Prostate gland (tissue), 2 donors: ENCODE measurements at regions not wholly inside any gene's neighbourhood (a gene's known extent, or its start where the extent isn't known, plus 50 kb on each side); places are given as distances from the start of the nearest gene placed in this dataset.
"Not testable (repeated sequence)": the region's sequence is repeated elsewhere in the genome, so short reads cannot be mapped to it uniquely, and the experiment has no call there.

Experiments
- DNase-seq: peaks from one replicate; pipeline ENCODE4 v3.0.0-alpha.2; 2019; ENCODE audit warnings: low spot score
- H3K27ac ChIP-seq, 2 donors: fragments of 200-600 bp; sonication (generic); 2 replicates each; pipeline ENCODE4 v1.5.1; 2017 to 2019
- H3K27me3 ChIP-seq: fragments of 200-600 bp; sonication (generic); replicated peaks from 2 replicates; pipeline ENCODE4 v1.5.1; 2019; ENCODE audit not compliant: insufficient read depth
- H3K36me3 ChIP-seq, 2 donors: fragments of 200-600 bp; sonication (generic); 1 replicate in 1 of 2; 2 replicates in 1 of 2; pipeline versions ENCODE4 v1.5.1 to v1.8.1; 2017 to 2019
- H3K4me1 ChIP-seq: fragments of 200-600 bp; sonication (generic); replicated peaks from 2 replicates; pipeline ENCODE4 v1.5.1; 2019
- H3K4me3 ChIP-seq, 2 donors: fragments of 200-600 bp; sonication (generic); 2 replicates each; pipeline ENCODE4 v1.5.1; 2017 to 2019
- H3K9me3 ChIP-seq: fragments of 200-600 bp; sonication (generic); 2 replicates; pipeline ENCODE4 v1.5.1; 2017
- CTCF ChIP-seq, 4 experiments: fragments of 200-600 bp in 2 of 4; fragments of 450-650 bp in 2 of 4; sonication (generic) in 2 of 4; IDR thresholded peaks; 1 replicate in 3 of 4; 2 replicates in 1 of 4; pipeline ENCODE4 v1.5.1; 2016 to 2019; ENCODE audit warnings: antibody characterized with exemption in 4 of 4, mild to moderate bottlenecking in 2 of 4, moderate library complexity in 2 of 4
- POLR2A ChIP-seq: fragments of 450-650 bp; IDR thresholded peaks from one replicate; pipeline ENCODE4 v1.6.1; 2016; ENCODE audit warnings: antibody characterized with exemption, mild to moderate bottlenecking
- POLR2AphosphoS5 ChIP-seq: sonication (generic); formaldehyde crosslinking; IDR thresholded peaks from one replicate; pipeline ENCODE4 v1.6.1; 2017; ENCODE audit warnings: antibody characterized with exemption
- WGBS: methylation state at CpG from one replicate; pipeline ENCODE4 v1.1.5; 2018; 5-methylcytosine and 5-hydroxymethylcytosine counted together
- intact Hi-C: fragments of 100-400 bp; cut with DNase I; formaldehyde crosslinking; loops from one replicate; pipeline ENCODE4 v1.14.2; 2022

- Histone ChIP-seq H3K27ac (no peak overlapping the region), H3K36me3 (no peaks in the 10 kb centered on the region), H3K9me3 (no peaks in the 10 kb centered on the region), H3K27me3 (peaks cover 33% of the 10 kb centered on the region), H3K4me1 (no peaks in the 10 kb centered on the region), H3K4me3 (no peak overlapping the region)
- TF ChIP-seq CTCF (IDR thresholded peaks at IDR 0.05) (no peak), POLR2A (no peak), POLR2AphosphoS5 (no peak)
- no peak for DNase-seq
- 7% methylated on average over 22 of the region's 22 CpGs for WGBS
- intact Hi-C loops = no loop called here
Observed at GRCh38 chr6:27667657-27668441, 194.9 kb upstream of the ZNF184 start.

GRCh38 chr6:27667016-27667656 is 194.2 kb upstream of the ZNF184 start:
- Histone ChIP-seq H3K9me3 (no peaks in the 10 kb centered on the region), H3K4me1 (no peaks in the 10 kb centered on the region), H3K4me3 (no peak overlapping the region), H3K27ac (no peak overlapping the region), H3K27me3 (peaks cover 31% of the 10 kb centered on the region), H3K36me3 (no peaks in the 10 kb centered on the region)
- intact Hi-C loops = no loop called here
- TF ChIP-seq CTCF (IDR thresholded peaks at IDR 0.05) (no peak), POLR2AphosphoS5 (no peak), POLR2A (no peak)
- no peak for DNase-seq
- 8% methylated on average over 14 of the region's 14 CpGs for WGBS

GRCh38 chr6:27662769-27663168 is 189.9 kb upstream of the ZNF184 start:
- no peak for DNase-seq
- Histone ChIP-seq H3K36me3 (no peaks in the 10 kb centered on the region), H3K4me3 (no peak overlapping the region), H3K27me3 (peaks cover 8% of the 10 kb centered on the region), H3K4me1 (no peaks in the 10 kb centered on the region), H3K9me3 (no peaks in the 10 kb centered on the region), H3K27ac (no peak overlapping the region)
- no peak for TF ChIP-seq POLR2A
- TF ChIP-seq POLR2AphosphoS5 = no peak
- WGBS = 7% methylated on average over 1 of the region's 1 CpG
- intact Hi-C loops = no loop called here

GRCh38 chr6:27662212-27662611 is 189.3 kb upstream of the ZNF184 start:
- H3K9me3 ChIP-seq, intact Hi-C loops, H3K36me3 ChIP-seq, H3K4me1 ChIP-seq, H3K27me3 ChIP-seq, DNase-seq, H3K27ac ChIP-seq, H3K4me3 ChIP-seq: not testable (repeated sequence)
- 83% methylated on average over 5 of the region's 5 CpGs for WGBS

GRCh38 chr6:27653143-27653825 is 180.4 kb upstream of the ZNF184 start:
- DNase-seq, H3K27ac ChIP-seq, H3K4me3 ChIP-seq, H3K4me1 ChIP-seq, intact Hi-C loops, H3K9me3 ChIP-seq, H3K36me3 ChIP-seq: not testable (repeated sequence)
- H3K27me3 ChIP-seq = peaks cover 11% of the 10 kb centered on the region
- 51% methylated on average over 41 of the region's 60 CpGs for WGBS

GRCh38 chr6:27651371-27651732 is 178.4 kb upstream of the ZNF184 start:
- Histone ChIP-seq H3K4me1 (no peaks in the 10 kb centered on the region), H3K4me3 (no peak overlapping the region), H3K27me3 (peaks cover 10% of the 10 kb centered on the region), H3K27ac (no peak overlapping the region), H3K9me3 (no peaks in the 10 kb centered on the region), H3K36me3 (no peaks in the 10 kb centered on the region)
- WGBS = 17% methylated on average over 7 of the region's 7 CpGs
- intact Hi-C loops = no loop called here
- TF ChIP-seq POLR2A (no peak), CTCF (IDR thresholded peaks at IDR 0.05) (no peak), POLR2AphosphoS5 (no peak)
- DNase-seq = no peak
